Gastrocnemius medialis (tissue), 4 donors: ENCODE measurements at regions not wholly inside any gene's neighbourhood (a gene's known extent, or its start where the extent isn't known, plus 50 kb on each side); places are given as distances from the start of the nearest gene placed in this dataset.

ENCODE experiments used
- ATAC-seq, 2 donors: fragments of 150-250 bp; one replicate each; pipeline ENCODE4 v1.9.1; 2016
- DNase-seq, 2 donors: peaks; one replicate each; pipeline ENCODE4 v3.0.0-alpha.2; 2019
- H3K27ac ChIP-seq, 4 donors: fragments of 200-600 bp; sonication (generic); 1 replicate in 1 of 4; 2 replicates in 3 of 4; pipeline ENCODE4 v1.5.1; 2016 to 2018; ENCODE audit warnings: mild to moderate bottlenecking in 2 of 4, moderate library complexity in 1 of 4
- H3K27me3 ChIP-seq, 3 donors: fragments of 200-600 bp; sonication (generic) in 2 of 3; 1 replicate in 1 of 3; 2 replicates in 2 of 3; pipeline versions ENCODE4 v1.5.1 to v1.6.0; 2016 to 2019; ENCODE audit warnings: mild to moderate bottlenecking in 1 of 3, moderate library complexity in 1 of 3
- H3K36me3 ChIP-seq, 2 donors: fragments of 200-600 bp; sonication (generic) in 1 of 2; one replicate each; pipeline ENCODE4 v1.5.1; 2017 to 2018
- H3K4me1 ChIP-seq, 2 donors: fragments of 200-600 bp; sonication (generic) in 1 of 2; one replicate each; pipeline ENCODE4 v1.5.1; 2016 to 2017; ENCODE audit warnings: mild to moderate bottlenecking in 2 of 2
- H3K4me3 ChIP-seq, 4 donors: fragments of 200-600 bp; sonication (generic) in 3 of 4; 1 replicate in 1 of 4; 2 replicates in 3 of 4; pipeline ENCODE4 v1.5.1; 2016 to 2019; ENCODE audit warnings: mild to moderate bottlenecking in 2 of 4
- H3K9me3 ChIP-seq, 3 donors: fragments of 200-600 bp; sonication (generic) in 2 of 3; 1 replicate in 1 of 3; 2 replicates in 2 of 3; pipeline ENCODE4 v1.5.1; 2016 to 2019
- POLR2A ChIP-seq, 2 donors: fragments of 450-650 bp; IDR thresholded peaks; one replicate each; pipeline ENCODE4 v1.6.1; 2017; ENCODE audit warnings: antibody characterized with exemption in 2 of 2, mild to moderate bottlenecking in 2 of 2, moderate library complexity in 2 of 2
- in situ Hi-C, 4 donors: fragments of 200-750 bp; cut with MboI; loops; one replicate each; pipeline versions ENCODE4 v1.15.0 to v1.8.0; 2017; ENCODE audit warnings: low sequenced_read_pairs in 4 of 4
- intact Hi-C: fragments of 100-400 bp; cut with DNase I; formaldehyde crosslinking; loops from one replicate; pipeline ENCODE4 v1.15.1; 2023; ENCODE audit warnings: low total_unique reads
- TF ChIP-seq, protein P1 (sequence below), 5 experiments: fragments of 450-650 bp in 3 of 5; fragments of 200-600 bp in 2 of 5; sonication (generic) in 2 of 5; IDR thresholded peaks in 4 of 5; conservative IDR thresholded peaks in 1 of 5; 1 replicate in 4 of 5; 2 replicates in 1 of 5; pipeline ENCODE4 v1.5.1; 2016 to 2019; ENCODE audit warnings: antibody characterized with exemption in 5 of 5, mild to moderate bottlenecking in 3 of 5, moderate library complexity in 3 of 5

DNA sequence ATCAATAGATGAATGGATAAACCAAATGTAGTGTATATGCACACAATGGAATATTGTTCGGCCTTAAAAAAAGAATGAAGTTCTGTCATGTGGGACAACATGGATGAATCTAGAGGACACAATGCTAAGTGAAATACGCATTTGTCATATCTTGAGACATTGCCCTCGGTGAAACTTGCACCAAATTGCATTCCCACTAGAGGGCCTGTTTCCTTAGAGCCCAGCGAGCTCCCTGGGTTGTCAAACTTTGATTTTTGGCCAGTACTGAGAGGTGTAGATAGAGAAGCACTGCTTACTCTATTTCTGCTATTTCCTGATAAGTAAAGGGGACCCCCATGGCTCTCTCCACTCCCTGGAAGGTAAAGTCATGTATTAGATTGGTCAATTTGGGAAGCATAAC lies 157.1 kb downstream of the GPAM start:
- TF ChIP-seq POLR2A (IDR thresholded peaks at IDR 0.05), result no peak
- TF ChIP-seq, protein P1, sequence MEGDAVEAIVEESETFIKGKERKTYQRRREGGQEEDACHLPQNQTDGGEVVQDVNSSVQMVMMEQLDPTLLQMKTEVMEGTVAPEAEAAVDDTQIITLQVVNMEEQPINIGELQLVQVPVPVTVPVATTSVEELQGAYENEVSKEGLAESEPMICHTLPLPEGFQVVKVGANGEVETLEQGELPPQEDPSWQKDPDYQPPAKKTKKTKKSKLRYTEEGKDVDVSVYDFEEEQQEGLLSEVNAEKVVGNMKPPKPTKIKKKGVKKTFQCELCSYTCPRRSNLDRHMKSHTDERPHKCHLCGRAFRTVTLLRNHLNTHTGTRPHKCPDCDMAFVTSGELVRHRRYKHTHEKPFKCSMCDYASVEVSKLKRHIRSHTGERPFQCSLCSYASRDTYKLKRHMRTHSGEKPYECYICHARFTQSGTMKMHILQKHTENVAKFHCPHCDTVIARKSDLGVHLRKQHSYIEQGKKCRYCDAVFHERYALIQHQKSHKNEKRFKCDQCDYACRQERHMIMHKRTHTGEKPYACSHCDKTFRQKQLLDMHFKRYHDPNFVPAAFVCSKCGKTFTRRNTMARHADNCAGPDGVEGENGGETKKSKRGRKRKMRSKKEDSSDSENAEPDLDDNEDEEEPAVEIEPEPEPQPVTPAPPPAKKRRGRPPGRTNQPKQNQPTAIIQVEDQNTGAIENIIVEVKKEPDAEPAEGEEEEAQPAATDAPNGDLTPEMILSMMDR (IDR thresholded peaks at IDR 0.05 in 4 of 5, conservative IDR thresholded peaks at IDR 0.05 in 1 of 5), result no peak
- Histone ChIP-seq H3K36me3 (no peaks in the 10 kb centered on the region), H3K4me1 (no peaks in the 10 kb centered on the region), H3K4me3 (no peak overlapping the region), H3K27ac (no peak overlapping the region), H3K27me3 (no peaks in the 10 kb centered on the region), H3K9me3 (peaks cover 0 to 11% (median 0%) of the 10 kb centered on the region in 3 donors)
- in situ Hi-C loops (no loop called here), intact Hi-C loops (no loop called here)
- DNase-seq, result no peak
- no peak for ATAC-seq

DNA sequence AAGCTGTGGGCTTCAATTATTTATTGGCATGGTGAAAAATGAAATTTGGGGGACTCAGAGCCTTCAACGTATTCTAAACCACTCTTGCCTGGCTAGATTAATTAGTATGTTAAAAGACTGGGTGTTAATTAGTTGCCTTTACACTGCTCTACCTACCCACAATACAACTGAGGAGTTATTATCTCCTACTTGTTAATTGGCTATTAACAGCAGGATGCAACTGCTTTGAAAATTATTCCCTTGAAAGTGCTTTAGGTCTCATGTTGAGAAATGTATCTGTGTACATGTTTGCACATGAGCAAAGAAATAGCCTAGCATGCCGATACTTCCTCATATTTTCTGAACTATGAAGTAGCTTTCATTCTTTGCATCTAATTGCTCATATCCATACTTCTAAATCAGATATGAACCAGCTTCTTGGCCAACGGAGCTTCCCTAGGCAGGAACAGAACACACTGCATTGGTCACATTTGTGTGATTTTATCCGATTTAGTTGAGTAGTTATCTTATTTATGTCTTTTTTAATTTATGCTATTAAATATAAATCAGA lies 155.8 kb downstream of the GPAM start:
- no peak for ATAC-seq
- in situ Hi-C loops, result no loop called here
- DNase-seq, result no peak
- no peaks in the 10 kb centered on the region for H3K4me1 ChIP-seq
- H3K27me3 ChIP-seq, result no peaks in the 10 kb centered on the region
- no peak overlapping the region for H3K4me3 ChIP-seq
- TF ChIP-seq, protein P1 (IDR thresholded peaks at IDR 0.05 in 4 of 5, conservative IDR thresholded peaks at IDR 0.05 in 1 of 5), result no peak
- TF ChIP-seq POLR2A (IDR thresholded peaks at IDR 0.05), result no peak
- intact Hi-C loops, result no loop called here
- H3K36me3 ChIP-seq, result no peaks in the 10 kb centered on the region
- no peak overlapping the region for H3K27ac ChIP-seq
- H3K9me3 ChIP-seq, result peaks cover 0 to 11% (median 0%) of the 10 kb centered on the region in 3 donors

DNA sequence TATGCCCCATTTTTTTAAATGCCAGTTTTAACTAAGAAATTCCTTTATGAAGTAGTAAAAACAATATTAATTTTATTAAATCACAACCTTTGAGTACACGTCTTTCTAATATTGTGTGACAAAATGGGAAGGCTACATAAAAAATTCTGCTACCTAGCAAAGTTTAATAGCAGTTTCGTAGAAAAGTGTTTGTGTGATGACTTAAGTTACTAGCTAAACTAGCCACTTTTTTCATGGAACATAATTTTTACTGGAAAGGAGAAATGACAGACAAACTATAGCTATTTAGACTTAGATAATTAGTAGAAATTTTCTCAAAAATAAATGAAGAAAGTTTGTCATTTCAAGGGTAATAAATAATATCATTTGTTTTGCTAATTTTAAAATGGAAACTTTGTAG lies 153.1 kb downstream of the GPAM start:
- Histone ChIP-seq H3K27me3 (no peaks in the 10 kb centered on the region), H3K36me3 (no peaks in the 10 kb centered on the region), H3K4me3 (no peak overlapping the region), H3K27ac (no peak overlapping the region), H3K4me1 (no peaks in the 10 kb centered on the region), H3K9me3 (peaks cover 0 to 11% (median 0%) of the 10 kb centered on the region in 3 donors)
- intact Hi-C loops (no loop called here), in situ Hi-C loops (no loop called here)
- no peak for ATAC-seq
- no peak for DNase-seq
- TF ChIP-seq, protein P1 (IDR thresholded peaks at IDR 0.05 in 4 of 5, conservative IDR thresholded peaks at IDR 0.05 in 1 of 5), result no peak
- no peak for TF ChIP-seq POLR2A (IDR thresholded peaks at IDR 0.05)

DNA sequence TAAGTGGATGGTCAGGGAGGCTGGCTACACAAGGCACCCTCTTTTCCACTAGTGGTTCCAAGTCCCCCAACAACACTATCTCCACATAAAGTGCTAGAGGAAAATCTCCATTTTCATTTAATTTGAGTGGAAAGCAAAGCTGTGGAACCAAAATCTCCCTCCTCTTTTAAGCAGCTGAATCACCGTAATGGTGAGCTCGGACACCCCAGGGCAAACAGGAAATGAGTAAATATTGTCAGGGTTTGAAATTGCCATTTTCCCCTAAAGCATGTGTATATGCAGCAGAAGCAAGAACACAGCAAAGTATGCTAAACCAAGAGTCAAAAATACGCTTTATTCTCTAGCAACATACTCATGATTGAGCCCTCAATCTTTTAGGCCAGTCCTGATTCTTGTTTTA lies 143.7 kb downstream of the GPAM start:
- H3K4me3 ChIP-seq, result no peak overlapping the region
- no peak for TF ChIP-seq POLR2A (IDR thresholded peaks at IDR 0.05)
- TF ChIP-seq, protein P1 (IDR thresholded peaks at IDR 0.05 in 4 of 5, conservative IDR thresholded peaks at IDR 0.05 in 1 of 5), result no peak
- intact Hi-C loops (no loop called here), in situ Hi-C loops (no loop called here)
- no peaks in the 10 kb centered on the region for H3K9me3 ChIP-seq
- ATAC-seq, result no peak
- H3K4me1 ChIP-seq, result no peaks in the 10 kb centered on the region
- H3K36me3 ChIP-seq, result no peaks in the 10 kb centered on the region
- H3K27me3 ChIP-seq, result no peaks in the 10 kb centered on the region
- H3K27ac ChIP-seq, result no peak overlapping the region
- no peak for DNase-seq

DNA sequence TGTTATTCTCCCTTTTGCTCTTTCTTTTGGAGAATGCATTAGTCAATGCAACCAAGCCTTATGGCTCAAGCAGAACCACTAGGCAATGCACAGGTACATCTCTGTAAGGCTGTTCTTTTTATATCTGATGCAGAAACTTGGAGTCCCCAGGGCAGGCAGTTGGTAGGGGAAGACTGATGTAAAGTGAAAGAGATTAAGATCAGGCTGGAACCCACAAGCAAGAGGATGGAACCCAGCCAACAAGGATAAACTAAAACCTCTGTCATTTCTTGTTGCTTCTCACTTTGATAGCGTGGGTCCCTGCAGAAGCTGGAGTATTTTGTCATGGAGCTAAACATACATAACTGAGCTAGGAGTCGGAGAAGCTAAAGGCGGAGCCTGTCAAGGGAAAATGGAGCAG lies 142.9 kb downstream of the GPAM start:
- DNase-seq (no peak), ATAC-seq (no peak)
- Histone ChIP-seq H3K27me3 (no peaks in the 10 kb centered on the region), H3K9me3 (no peaks in the 10 kb centered on the region), H3K4me1 (no peaks in the 10 kb centered on the region), H3K4me3 (no peak overlapping the region), H3K36me3 (no peaks in the 10 kb centered on the region), H3K27ac (no peak overlapping the region)
- TF ChIP-seq, protein P1 (IDR thresholded peaks at IDR 0.05 in 4 of 5, conservative IDR thresholded peaks at IDR 0.05 in 1 of 5), result no peak
- no peak for TF ChIP-seq POLR2A (IDR thresholded peaks at IDR 0.05)
- intact Hi-C loops (no loop called here), in situ Hi-C loops (no loop called here)
